Keratinocyte (primary cell): ENCODE measurements at regions not wholly inside any gene's neighbourhood (a gene's known extent, or its start where the extent isn't known, plus 50 kb on each side); places are given as distances from the start of the nearest gene placed in this dataset.

Experiments
- EZH2 ChIP-seq: IDR thresholded peaks from one replicate; pipeline ENCODE4 v1.6.1; 2012; ENCODE audit warnings: inconsistent platforms, mild to moderate bottlenecking, low read length, moderate library complexity
- TF ChIP-seq, protein P1 (sequence below), 3 experiments: IDR thresholded peaks in 1 of 3; conservative IDR thresholded peaks in 1 of 3; optimal IDR thresholded peaks in 1 of 3; 2 replicates in 2 of 3; 3 replicates in 1 of 3; pipeline versions ENCODE3 to v1.5.1; 2011; ENCODE audit warnings: low read length in 3 of 3, mild to moderate bottlenecking in 3 of 3, moderate library complexity in 2 of 3, control low read depth in 1 of 3, inconsistent platforms in 1 of 3; ENCODE audit not compliant: insufficient read depth in 2 of 3; ENCODE audit errors: extremely low read depth in 1 of 3

DNA sequence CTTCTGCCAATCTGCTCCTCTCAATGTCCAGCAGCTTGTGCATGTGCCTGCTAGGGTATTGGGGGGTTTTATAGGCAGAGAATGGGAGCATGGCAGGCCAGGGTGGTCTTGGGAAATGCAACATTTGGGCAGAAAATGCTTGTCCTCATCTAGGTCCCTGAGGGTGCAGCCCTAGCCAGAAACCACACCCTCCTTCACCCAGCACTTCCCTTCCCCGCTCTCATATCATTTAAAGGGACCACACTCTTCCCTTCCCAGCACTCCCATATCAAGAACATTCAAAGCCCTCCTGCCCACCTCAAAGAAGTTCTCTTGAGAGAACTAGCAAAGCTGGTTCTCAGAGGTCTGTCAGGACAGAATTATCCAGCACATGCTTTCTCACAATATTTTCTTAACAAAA is 62.1 kb downstream of the HSD3B1 start:
- TF ChIP-seq, protein P1, sequence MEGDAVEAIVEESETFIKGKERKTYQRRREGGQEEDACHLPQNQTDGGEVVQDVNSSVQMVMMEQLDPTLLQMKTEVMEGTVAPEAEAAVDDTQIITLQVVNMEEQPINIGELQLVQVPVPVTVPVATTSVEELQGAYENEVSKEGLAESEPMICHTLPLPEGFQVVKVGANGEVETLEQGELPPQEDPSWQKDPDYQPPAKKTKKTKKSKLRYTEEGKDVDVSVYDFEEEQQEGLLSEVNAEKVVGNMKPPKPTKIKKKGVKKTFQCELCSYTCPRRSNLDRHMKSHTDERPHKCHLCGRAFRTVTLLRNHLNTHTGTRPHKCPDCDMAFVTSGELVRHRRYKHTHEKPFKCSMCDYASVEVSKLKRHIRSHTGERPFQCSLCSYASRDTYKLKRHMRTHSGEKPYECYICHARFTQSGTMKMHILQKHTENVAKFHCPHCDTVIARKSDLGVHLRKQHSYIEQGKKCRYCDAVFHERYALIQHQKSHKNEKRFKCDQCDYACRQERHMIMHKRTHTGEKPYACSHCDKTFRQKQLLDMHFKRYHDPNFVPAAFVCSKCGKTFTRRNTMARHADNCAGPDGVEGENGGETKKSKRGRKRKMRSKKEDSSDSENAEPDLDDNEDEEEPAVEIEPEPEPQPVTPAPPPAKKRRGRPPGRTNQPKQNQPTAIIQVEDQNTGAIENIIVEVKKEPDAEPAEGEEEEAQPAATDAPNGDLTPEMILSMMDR (optimal IDR thresholded peaks at IDR 0.05 in 1 of 3, IDR thresholded peaks at IDR 0.05 in 1 of 3, conservative IDR thresholded peaks at IDR 0.05 in 1 of 3; ENCODE audit: extremely low read depth in 1 of 3, insufficient read depth in 2 of 3, low read length in 3 of 3): no peak
- TF ChIP-seq EZH2: no peak
